ENCODE measurements at regions not wholly inside any gene's neighbourhood (a gene's known extent, or its start where the extent isn't known, plus 50 kb on each side); places are given as distances from the start of the nearest gene placed in this dataset.

- H3K9me3 ChIP-seq, result no peaks in the 10 kb centered on the region
- H3K27ac ChIP-seq, result peak overlapping the region in 1 of 2 experiments; percentile 45; a peak in 3 of 6 replicates
- ATAC-seq (no peak), DNase-seq (ENCODE audit: low read depth in 1 of 2, low spot score in 1 of 2) (no peak), FAIRE-seq (no peak)
- ChIA-PET CTCF (interaction anchor here (0.9 kb wide), 1 partner anchor 25 kb away, joined by 3 read pairs; no protein-coding TSS in a partner anchor), POLR2A (interaction anchor here (1.6 kb wide), 1 partner anchor 263 kb away, joined by 5 read pairs; the partner anchor contains the start of gene DYRK2)
- peak overlapping the region; percentile 35; the same call in 2 of the 3 replicates for H3K4me2 ChIP-seq
- TF ChIP-seq REST (IDR thresholded peaks at IDR 0.05), result no peak
- TF ChIP-seq FOSL2 (IDR thresholded peaks at IDR 0.05), result no peak
- TF ChIP-seq FOSL2 (CRISPR knock-in tag; IDR thresholded peaks at IDR 0.05), result no peak
- no peak for TF ChIP-seq BHLHE40 (IDR thresholded peaks at IDR 0.05; ENCODE audit: low read depth, low read length)
- no peak for TF ChIP-seq HEYL (CRISPR knock-in tag; IDR thresholded peaks at IDR 0.05)
- no peak for TF ChIP-seq EP300 (IDR thresholded peaks at IDR 0.05)
- TF ChIP-seq HMGXB4 (CRISPR knock-in tag; IDR thresholded peaks at IDR 0.05; ENCODE audit: borderline replicate concordance), result no peak
- no peak for TF ChIP-seq PBX3 (IDR thresholded peaks at IDR 0.05)
- TF ChIP-seq ESRRA (IDR thresholded peaks at IDR 0.05; ENCODE audit: borderline replicate concordance, low read length), result no peak
- no peak overlapping the region for H3K4me3 ChIP-seq
- WGBS (ENCODE audit: missing lambda C conversion rate), result 81% methylated on average over 5 of the region's 5 CpGs
- peaks cover 19% of the 10 kb centered on the region; the same call in 2 of the 3 replicates for H3K4me1 ChIP-seq
Measured at GRCh38 chr12:67911275-67911600, 78.0 kb upstream of the IFNG-AS1 start.

- H3K4me2 ChIP-seq, result no peak overlapping the region
- peak overlapping the region in 1 of 2 experiments; percentile 45; a peak in 2 of 6 replicates for H3K27ac ChIP-seq
- POLR2A ChIA-PET, result interaction anchor here (1.6 kb wide), 1 partner anchor 263 kb away, joined by 5 read pairs; the partner anchor contains the start of gene DYRK2
- no peaks in the 10 kb centered on the region for H3K9me3 ChIP-seq
- ATAC-seq, result no peak
- TF ChIP-seq CBX8 (IDR thresholded peaks at IDR 0.05) (no peak), JUN (IDR thresholded peaks at IDR 0.05) (no peak), HDAC2 (IDR thresholded peaks at IDR 0.05) (no peak), MYC (IDR thresholded peaks at IDR 0.05; ENCODE audit: borderline replicate concordance, low read length) (no peak), KDM5A (IDR thresholded peaks at IDR 0.05) (no peak)
- no peak overlapping the region for H3K4me3 ChIP-seq
- WGBS (ENCODE audit: missing lambda C conversion rate), result 65% methylated on average over 3 of the region's 3 CpGs
- no peak for FAIRE-seq
- CTCF ChIA-PET, result interaction anchor here (0.9 kb wide), 1 partner anchor 24 kb away, joined by 3 read pairs; no protein-coding TSS in a partner anchor
- H3K4me1 ChIP-seq, result peaks cover 19% of the 10 kb centered on the region; the same call in 2 of the 3 replicates
- no peak for DNase-seq (ENCODE audit: low read depth in 1 of 2, low spot score in 1 of 2)
Measured at GRCh38 chr12:67911789-67912188, 77.5 kb upstream of the IFNG-AS1 start.

GRCh38 chr12:67915335-67915851 is 73.9 kb upstream of the IFNG-AS1 start:
- DNase-seq (ENCODE audit: low read depth in 1 of 2, low spot score in 1 of 2) (no peak), FAIRE-seq (no peak), ATAC-seq (no peak)
- Histone ChIP-seq H3K4me1 (peaks cover 20% of the 10 kb centered on the region), H3K9me3 (no peaks in the 10 kb centered on the region), H3K4me3 (no peak overlapping the region), H3K27ac (no peak overlapping the region), H3K4me2 (no peak overlapping the region)
- WGBS (ENCODE audit: missing lambda C conversion rate), result 82% methylated on average over 6 of the region's 6 CpGs
- ChIA-PET POLR2A (no interaction called here), CTCF (interaction anchor here (0.5 kb wide), 1 partner anchor 30 kb away, joined by 3 read pairs; no protein-coding TSS in a partner anchor)
- TF ChIP-seq E2F6 (IDR thresholded peaks at IDR 0.05; ENCODE audit: borderline replicate concordance, low read depth) (no peak), HES2 (IDR thresholded peaks at IDR 0.05) (no peak), FOSB (CRISPR knock-in tag; IDR thresholded peaks at IDR 0.05) (no peak), CTCF (IDR thresholded peaks at IDR 0.05) (no peak), CEBPB (IDR thresholded peaks at IDR 0.05) (no peak), BHLHE40 (IDR thresholded peaks at IDR 0.05; ENCODE audit: low read depth, low read length) (no peak), FOXS1 (CRISPR knock-in tag; IDR thresholded peaks at IDR 0.05) (no peak)

All from A549 (cell line).